Activated T-helper 2 cell treated with anti-CD3 and anti-CD28 coated beads, Interferon-gamma antibody, Interleukin-2, Interleukin-4, amounts not matched to agents 10 μg/mL and 5 μg/mL and 100 μg/mL, durations not matched to agents 14 hours and 24 hours and 36 hours (primary cell): ENCODE measurements at regions not wholly inside any gene's neighbourhood (a gene's known extent, or its start where the extent isn't known, plus 50 kb on each side); places are given as distances from the start of the nearest gene placed in this dataset.

Experiments
- DNase-seq: peaks from one replicate; pipeline ENCODE4 v3.0.0; 2021; ENCODE audit warnings: low spot score
- H3K27ac Mint-ChIP-seq: one replicate; pipeline ENCODE4 v1.8.0; 2021; ENCODE audit warnings: mixed read lengths
- H3K27me3 Mint-ChIP-seq: one replicate; pipeline ENCODE4 v1.8.0; 2021; ENCODE audit warnings: low read depth, mixed read lengths
- H3K36me3 Mint-ChIP-seq: one replicate; pipeline ENCODE4 v1.8.0; 2021; ENCODE audit warnings: low read depth, mixed read lengths
- H3K4me1 Mint-ChIP-seq: one replicate; pipeline ENCODE4 v1.8.0; 2021; ENCODE audit warnings: low read depth, mixed read lengths
- H3K4me3 Mint-ChIP-seq: one replicate; pipeline ENCODE4 v1.8.0; 2021; ENCODE audit warnings: low read depth, mild to moderate bottlenecking, moderate library complexity, mixed read lengths
- H3K9me3 Mint-ChIP-seq: one replicate; pipeline ENCODE4 v1.8.0; 2021; ENCODE audit warnings: mixed read lengths
- intact Hi-C: fragments of 100-400 bp; cut with micrococcal nuclease; formaldehyde crosslinking; loops from one replicate; pipeline ENCODE4 v1.15.1; 2023

- Mint-ChIP-seq H3K9me3 (no peaks in the 10 kb centered on the region), H3K27ac (no peak overlapping the region)
These were observed 466.6 kb downstream of the FGF9 start for GRCh38 chr13:22137361-22138050.

GRCh38 chr13:22138947-22139346 is 468.1 kb downstream of the FGF9 start:
- peaks cover 19% of the 10 kb centered on the region for H3K4me1 Mint-ChIP-seq
- intact Hi-C loops, result no loop called here
- no peak overlapping the region for H3K4me3 Mint-ChIP-seq

More at GRCh38 chr13:22137361-22138050, 466.6 kb downstream of the FGF9 start:
- Mint-ChIP-seq H3K36me3 (no peaks in the 10 kb centered on the region), H3K4me1 (peaks cover 19% of the 10 kb centered on the region), H3K27me3 (peaks cover 1% of the 10 kb centered on the region), H3K4me3 (no peak overlapping the region)
- DNase-seq, result no peak
- intact Hi-C loops, result no loop called here

GRCh38 chr13:22141716-22142115 is 470.8 kb downstream of the FGF9 start:
- H3K4me3 Mint-ChIP-seq, result no peak overlapping the region
- DNase-seq, result no peak
- H3K4me1 Mint-ChIP-seq, result peaks cover 17% of the 10 kb centered on the region
- H3K36me3 Mint-ChIP-seq, result peaks cover 2% of the 10 kb centered on the region
- H3K9me3 Mint-ChIP-seq, result peaks cover 4% of the 10 kb centered on the region
- H3K27ac Mint-ChIP-seq, result no peak overlapping the region
- H3K27me3 Mint-ChIP-seq, result peaks cover 1% of the 10 kb centered on the region
- intact Hi-C loops, result no loop called here

More at GRCh38 chr13:22138947-22139346, 468.1 kb downstream of the FGF9 start:
- Mint-ChIP-seq H3K27ac (no peak overlapping the region), H3K9me3 (no peaks in the 10 kb centered on the region), H3K36me3 (no peaks in the 10 kb centered on the region), H3K27me3 (peaks cover 1% of the 10 kb centered on the region)
- no peak for DNase-seq

GRCh38 chr13:22143671-22144070 is 472.8 kb downstream of the FGF9 start:
- Mint-ChIP-seq H3K27me3 (peaks cover 1% of the 10 kb centered on the region), H3K4me1 (peaks cover 17% of the 10 kb centered on the region), H3K27ac (no peak overlapping the region), H3K4me3 (no peak overlapping the region), H3K36me3 (peaks cover 3% of the 10 kb centered on the region), H3K9me3 (peaks cover 13% of the 10 kb centered on the region)
- intact Hi-C loops, result no loop called here
- no peak for DNase-seq

- DNase-seq, result no peak
- Mint-ChIP-seq H3K4me1 (peaks cover 8% of the 10 kb centered on the region), H3K9me3 (peaks cover 15% of the 10 kb centered on the region), H3K36me3 (peaks cover 3% of the 10 kb centered on the region), H3K27me3 (peaks cover 1% of the 10 kb centered on the region), H3K27ac (no peak overlapping the region), H3K4me3 (no peak overlapping the region)
- intact Hi-C loops, result no loop called here
These were observed 473.9 kb downstream of the FGF9 start for GRCh38 chr13:22144806-22145205.

GRCh38 chr13:22148187-22148586 is 477.3 kb downstream of the FGF9 start:
- Mint-ChIP-seq H3K27ac (no peak overlapping the region), H3K27me3 (no peaks in the 10 kb centered on the region), H3K4me3 (no peak overlapping the region), H3K4me1 (no peaks in the 10 kb centered on the region), H3K36me3 (peaks cover 3% of the 10 kb centered on the region), H3K9me3 (peaks cover 15% of the 10 kb centered on the region)
- no peak for DNase-seq
- intact Hi-C loops, result no loop called here

GRCh38 chr13:22152751-22153150 is 481.9 kb downstream of the FGF9 start:
- H3K4me1 Mint-ChIP-seq, result no peaks in the 10 kb centered on the region
- H3K27me3 Mint-ChIP-seq, result peaks cover 2% of the 10 kb centered on the region
- intact Hi-C loops, result no loop called here
- H3K9me3 Mint-ChIP-seq, result peaks cover 7% of the 10 kb centered on the region
- DNase-seq, result no peak
- H3K4me3 Mint-ChIP-seq, result no peak overlapping the region
- H3K36me3 Mint-ChIP-seq, result no peaks in the 10 kb centered on the region
- no peak overlapping the region for H3K27ac Mint-ChIP-seq

GRCh38 chr13:22154041-22154440 is 483.2 kb downstream of the FGF9 start:
- no peak for DNase-seq
- Mint-ChIP-seq H3K4me3 (no peak overlapping the region), H3K9me3 (no peaks in the 10 kb centered on the region), H3K27ac (no peak overlapping the region), H3K27me3 (peaks cover 4% of the 10 kb centered on the region), H3K36me3 (no peaks in the 10 kb centered on the region), H3K4me1 (no peaks in the 10 kb centered on the region)
- intact Hi-C loops, result no loop called here

GRCh38 chr13:22161871-22162270 is 491.0 kb downstream of the FGF9 start:
- Mint-ChIP-seq H3K27ac (no peak overlapping the region), H3K4me3 (no peak overlapping the region)

GRCh38 chr13:22162889-22163288 is 492.0 kb downstream of the FGF9 start:
- peaks cover 8% of the 10 kb centered on the region for H3K9me3 Mint-ChIP-seq
- H3K27ac Mint-ChIP-seq, result no peak overlapping the region
- H3K36me3 Mint-ChIP-seq, result no peaks in the 10 kb centered on the region
- peaks cover 5% of the 10 kb centered on the region for H3K27me3 Mint-ChIP-seq
- H3K4me1 Mint-ChIP-seq, result peaks cover 20% of the 10 kb centered on the region
- intact Hi-C loops, result loop anchor here (1.0 to 10.0 kb wide), 4 partner anchors 36 to 488 kb away; partner anchors contain the start of gene FGF9
- peak overlapping the region; percentile 1 for H3K4me3 Mint-ChIP-seq
- no peak for DNase-seq

More at GRCh38 chr13:22161871-22162270, 491.0 kb downstream of the FGF9 start:
- intact Hi-C loops, result loop anchor here (2.0 to 10.0 kb wide), 3 partner anchors 35 to 487 kb away; partner anchors contain the start of gene FGF9
- peaks cover 5% of the 10 kb centered on the region for H3K27me3 Mint-ChIP-seq
- H3K4me1 Mint-ChIP-seq, result peaks cover 20% of the 10 kb centered on the region
- no peak for DNase-seq
- no peaks in the 10 kb centered on the region for H3K36me3 Mint-ChIP-seq
- H3K9me3 Mint-ChIP-seq, result peaks cover 8% of the 10 kb centered on the region

GRCh38 chr13:22168437-22169190 is 497.7 kb downstream of the FGF9 start:
- peaks cover 8% of the 10 kb centered on the region for H3K9me3 Mint-ChIP-seq
- H3K27ac Mint-ChIP-seq, result no peak overlapping the region
- H3K27me3 Mint-ChIP-seq, result no peaks in the 10 kb centered on the region
- intact Hi-C loops, result loop anchor here (10.0 kb wide), 1 partner anchor 494 kb away; the partner anchor contains the start of gene FGF9
- DNase-seq, result no peak
- H3K4me3 Mint-ChIP-seq, result no peak overlapping the region
- H3K4me1 Mint-ChIP-seq, result peaks cover 4% of the 10 kb centered on the region
- no peaks in the 10 kb centered on the region for H3K36me3 Mint-ChIP-seq

- H3K4me3 Mint-ChIP-seq, result no peak overlapping the region
- H3K36me3 Mint-ChIP-seq, result no peaks in the 10 kb centered on the region
- DNase-seq, result no peak
- H3K27ac Mint-ChIP-seq, result no peak overlapping the region
- intact Hi-C loops, result loop anchor here (10.0 kb wide), 1 partner anchor 495 kb away; the partner anchor contains the start of gene FGF9
- H3K9me3 Mint-ChIP-seq, result peaks cover 4% of the 10 kb centered on the region
- H3K4me1 Mint-ChIP-seq, result no peaks in the 10 kb centered on the region
- H3K27me3 Mint-ChIP-seq, result no peaks in the 10 kb centered on the region
These were observed 498.6 kb downstream of the FGF9 start for GRCh38 chr13:22169473-22169872.

GRCh38 chr13:22173610-22174009 is 502.7 kb downstream of the FGF9 start:
- H3K36me3 Mint-ChIP-seq, result no peaks in the 10 kb centered on the region
- no peaks in the 10 kb centered on the region for H3K27me3 Mint-ChIP-seq
- no peak overlapping the region for H3K27ac Mint-ChIP-seq
- H3K9me3 Mint-ChIP-seq, result no peaks in the 10 kb centered on the region
- DNase-seq, result no peak
- H3K4me1 Mint-ChIP-seq, result no peaks in the 10 kb centered on the region
- intact Hi-C loops, result no loop called here
- H3K4me3 Mint-ChIP-seq, result no peak overlapping the region
